22Rv1 (cell line): ENCODE measurements at regions not wholly inside any gene's neighbourhood (a gene's known extent, or its start where the extent isn't known, plus 50 kb on each side); places are given as distances from the start of the nearest gene placed in this dataset.

Experiments used
- CTCF ChIP-seq: fragments of 450-650 bp; IDR thresholded peaks from 2 replicates; pipeline ENCODE4 v1.5.1; 2017; ENCODE audit warnings: mild to moderate bottlenecking
- ZFX ChIP-seq: fragments of 450-650 bp; IDR thresholded peaks from 2 replicates; pipeline ENCODE4 v1.6.1; 2017; ENCODE audit warnings: antibody characterized with exemption, borderline replicate concordance

- TF ChIP-seq CTCF: no peak
- no peak for TF ChIP-seq ZFX
Observed at GRCh38 chr19:23542562-23542961, 144.4 kb downstream of the ZNF675 start.
